ENCODE measurements at regions not wholly inside any gene's neighbourhood (a gene's known extent, or its start where the extent isn't known, plus 50 kb on each side); places are given as distances from the start of the nearest gene placed in this dataset.

DNA sequence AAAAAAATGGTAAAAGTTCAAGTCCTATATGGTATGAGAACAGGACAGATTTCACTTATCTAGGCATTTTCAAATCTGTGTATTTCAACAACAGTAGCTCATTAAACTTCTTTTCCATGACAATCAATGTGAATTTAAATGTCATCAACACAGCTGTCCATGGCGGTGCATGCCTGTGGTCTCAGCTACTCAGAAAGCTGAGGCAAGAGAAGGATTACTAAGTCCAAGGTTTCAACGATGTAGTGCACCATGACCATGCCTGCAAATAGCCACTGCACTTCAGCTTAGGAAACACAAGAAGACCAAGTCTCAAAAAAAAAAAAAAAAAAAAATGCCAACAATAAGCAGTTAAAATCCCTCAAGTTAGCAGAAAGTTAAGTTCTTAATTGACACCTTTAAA lies 214.6 kb downstream of the C12orf50 start:
- Mint-ChIP-seq H3K9me3 (peaks cover 0 to 5% of the 10 kb centered on the region in 2 experiments; a peak in 4 of 5 replicates), H3K27ac (no peak overlapping the region), H3K4me1 (no peaks in the 10 kb centered on the region), H3K36me3 (ENCODE audit: insufficient read depth in 1 of 3, low read depth in 3 of 3) (no peaks in the 10 kb centered on the region), H3K4me3 (no peak overlapping the region), H3K27me3 (ENCODE audit: low read depth) (no peaks in the 10 kb centered on the region)
- no peaks in the 10 kb centered on the region for H3K79me1 ChIP-seq (ENCODE audit: insufficient read depth, low read depth, low read length, poor library complexity, severe bottlenecking)
- H3K23ac ChIP-seq (ENCODE audit: insufficient read length, low read depth, low read length), result no peak overlapping the region
- H3K9ac ChIP-seq (ENCODE audit: extremely low read depth, insufficient read length, low read length), result no peak overlapping the region
- H3K4ac ChIP-seq (ENCODE audit: low read depth, low read length), result no peak overlapping the region
- H2BK120ac ChIP-seq (ENCODE audit: low read depth, low read length, poor library complexity, severe bottlenecking), result no peak overlapping the region
- DNase-seq, result no peak
- H3K56ac ChIP-seq (ENCODE audit: insufficient read length, low read depth, low read length), result no peak overlapping the region
- no peak overlapping the region for H4K8ac ChIP-seq (replicated peaks; ENCODE audit: insufficient read length, low read depth, low read length)
- TF ChIP-seq, protein P1, sequence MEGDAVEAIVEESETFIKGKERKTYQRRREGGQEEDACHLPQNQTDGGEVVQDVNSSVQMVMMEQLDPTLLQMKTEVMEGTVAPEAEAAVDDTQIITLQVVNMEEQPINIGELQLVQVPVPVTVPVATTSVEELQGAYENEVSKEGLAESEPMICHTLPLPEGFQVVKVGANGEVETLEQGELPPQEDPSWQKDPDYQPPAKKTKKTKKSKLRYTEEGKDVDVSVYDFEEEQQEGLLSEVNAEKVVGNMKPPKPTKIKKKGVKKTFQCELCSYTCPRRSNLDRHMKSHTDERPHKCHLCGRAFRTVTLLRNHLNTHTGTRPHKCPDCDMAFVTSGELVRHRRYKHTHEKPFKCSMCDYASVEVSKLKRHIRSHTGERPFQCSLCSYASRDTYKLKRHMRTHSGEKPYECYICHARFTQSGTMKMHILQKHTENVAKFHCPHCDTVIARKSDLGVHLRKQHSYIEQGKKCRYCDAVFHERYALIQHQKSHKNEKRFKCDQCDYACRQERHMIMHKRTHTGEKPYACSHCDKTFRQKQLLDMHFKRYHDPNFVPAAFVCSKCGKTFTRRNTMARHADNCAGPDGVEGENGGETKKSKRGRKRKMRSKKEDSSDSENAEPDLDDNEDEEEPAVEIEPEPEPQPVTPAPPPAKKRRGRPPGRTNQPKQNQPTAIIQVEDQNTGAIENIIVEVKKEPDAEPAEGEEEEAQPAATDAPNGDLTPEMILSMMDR (conservative IDR thresholded peaks at IDR 0.05), result no peak
- H3K4me1 ChIP-seq (ENCODE audit: insufficient read depth, low read length), result no peaks in the 10 kb centered on the region
- no peak overlapping the region for H2BK20ac ChIP-seq (ENCODE audit: low read depth, low read length, poor library complexity, severe bottlenecking)
- H3K4me2 ChIP-seq (ENCODE audit: insufficient read depth, insufficient read length, low read length), result no peak overlapping the region
- H4K91ac ChIP-seq (ENCODE audit: insufficient read length, low read depth, low read length), result no peak overlapping the region
- no peak overlapping the region for H2AK5ac ChIP-seq (ENCODE audit: insufficient read length, low read length)
- no peak overlapping the region for H3K14ac ChIP-seq (ENCODE audit: insufficient read depth, low read length)
- H4K5ac ChIP-seq (ENCODE audit: insufficient read length, low read depth, low read length), result no peak overlapping the region
- no peak overlapping the region for H2BK15ac ChIP-seq (ENCODE audit: low read depth, low read length)
- H3K18ac ChIP-seq (ENCODE audit: insufficient read length, low read depth, low read length), result no peak overlapping the region
- no CpG with 5 or more reads among the region's 2 CpGs for WGBS (ENCODE audit: extremely low coverage, insufficient read length, low lambda C conversion rate)
- no peaks in the 10 kb centered on the region for H4K20me1 ChIP-seq (ENCODE audit: control insufficient read depth, insufficient read depth, insufficient read length)
- no peak overlapping the region for H2BK5ac ChIP-seq (ENCODE audit: insufficient read length, low read length)
- no peak overlapping the region for H3K27ac ChIP-seq (ENCODE audit: insufficient read length, low read depth, low read length)
- no peaks in the 10 kb centered on the region for H3K27me3 ChIP-seq (ENCODE audit: insufficient read depth, low read length)
- H3K9me3 ChIP-seq (ENCODE audit: control insufficient read depth, low read depth, low read length), result no peaks in the 10 kb centered on the region
- no peak overlapping the region for H2AFZ ChIP-seq (ENCODE audit: low read length)
- no peak overlapping the region for H3T11ph ChIP-seq (ENCODE audit: low read length)
- no peaks in the 10 kb centered on the region for H3K79me2 ChIP-seq (ENCODE audit: insufficient read depth, low read length)
- no peak overlapping the region for H2BK12ac ChIP-seq (ENCODE audit: insufficient read length, low read depth, low read length)
- H3K23me2 ChIP-seq (ENCODE audit: insufficient read length, low read depth, low read length, poor library complexity, severe bottlenecking), result no peaks in the 10 kb centered on the region
